Type B pancreatic cell (in vitro differentiated cells): ENCODE measurements at regions not wholly inside any gene's neighbourhood (a gene's known extent, or its start where the extent isn't known, plus 50 kb on each side); places are given as distances from the start of the nearest gene placed in this dataset.

ENCODE experiments used
- DNase-seq: peaks from one replicate; pipeline ENCODE4 v3.0.0; 2021; ENCODE audit warnings: mixed read lengths; ENCODE audit not compliant: unreplicated experiment; ENCODE audit errors: extremely low spot score
- H3K27ac Mint-ChIP-seq: 2 replicates; pipeline ENCODE4 v1.8.0; 2021; ENCODE audit warnings: mild to moderate bottlenecking, mixed read lengths
- H3K27me3 Mint-ChIP-seq: 2 replicates; pipeline ENCODE4 v1.8.0; 2021; ENCODE audit warnings: mixed read lengths
- H3K36me3 Mint-ChIP-seq: 2 replicates; pipeline ENCODE4 v1.8.0; 2021; ENCODE audit warnings: mixed read lengths
- H3K4me1 Mint-ChIP-seq: one replicate; pipeline ENCODE4 v1.8.0; 2021; ENCODE audit warnings: mixed read lengths; ENCODE audit not compliant: unreplicated experiment
- H3K4me3 Mint-ChIP-seq: 2 replicates; pipeline ENCODE4 v1.8.0; 2021; ENCODE audit warnings: mild to moderate bottlenecking, mixed read lengths
- H3K9me3 Mint-ChIP-seq: 2 replicates; pipeline ENCODE4 v1.8.0; 2021; ENCODE audit warnings: mixed read lengths
- TF ChIP-seq, protein P1 (sequence below): fragments of 200-600 bp; sonication (generic); conservative IDR thresholded peaks from 2 replicates; pipeline ENCODE4 v1.5.0; 2021; ENCODE audit warnings: antibody characterized with exemption, mild to moderate bottlenecking

DNA sequence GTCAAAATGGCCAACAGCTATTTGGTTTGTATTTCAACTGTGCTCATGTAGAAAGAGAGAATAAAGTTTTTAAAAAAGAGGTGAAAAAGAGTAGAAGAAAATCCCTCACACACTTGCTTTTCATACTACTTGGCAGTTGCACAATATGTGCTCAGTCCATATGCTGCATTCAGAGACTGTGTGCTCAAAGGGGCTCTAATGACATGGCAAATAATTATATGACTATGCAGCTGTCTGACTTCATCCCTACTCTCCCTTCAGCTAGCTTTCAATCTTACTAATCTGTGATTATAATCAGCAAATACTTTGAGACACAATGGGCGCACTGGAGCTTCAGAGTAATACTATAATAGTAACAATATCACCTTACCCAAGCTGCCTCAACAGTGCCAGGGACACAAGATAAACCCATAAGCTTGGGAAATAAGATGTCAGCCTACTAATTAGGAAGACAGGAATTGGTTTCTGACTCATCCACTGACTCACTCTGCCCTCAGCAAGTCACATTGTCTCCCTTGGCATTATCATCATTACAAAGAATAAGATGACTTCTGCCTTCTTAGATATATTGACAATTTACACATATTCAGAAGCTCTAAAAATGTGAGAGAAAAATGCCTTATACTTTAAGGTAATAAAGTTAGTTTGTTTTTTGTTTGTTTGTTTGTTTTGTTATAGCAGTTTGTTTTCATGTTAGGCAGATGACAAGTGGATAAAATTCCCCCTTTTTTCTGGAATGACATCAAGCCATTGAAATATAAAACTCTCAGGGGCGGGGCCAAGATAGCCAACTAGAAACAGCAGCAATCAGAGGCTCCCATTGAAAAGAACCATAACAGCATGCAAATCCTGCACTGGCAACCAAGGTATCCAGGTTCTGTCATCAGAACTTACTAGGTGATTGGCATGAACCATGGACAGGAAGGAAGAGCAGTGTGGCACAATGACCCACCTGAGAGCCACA is 311.6 kb downstream of the FAM133A start:
- no peaks in the 10 kb centered on the region for H3K9me3 Mint-ChIP-seq
- H3K36me3 Mint-ChIP-seq: no peaks in the 10 kb centered on the region

More for the DNA sequence above, 311.6 kb downstream of the FAM133A start:
- H3K4me3 Mint-ChIP-seq: no peak overlapping the region
- no peak for DNase-seq
- no peak overlapping the region for H3K27ac Mint-ChIP-seq
- TF ChIP-seq, protein P1, sequence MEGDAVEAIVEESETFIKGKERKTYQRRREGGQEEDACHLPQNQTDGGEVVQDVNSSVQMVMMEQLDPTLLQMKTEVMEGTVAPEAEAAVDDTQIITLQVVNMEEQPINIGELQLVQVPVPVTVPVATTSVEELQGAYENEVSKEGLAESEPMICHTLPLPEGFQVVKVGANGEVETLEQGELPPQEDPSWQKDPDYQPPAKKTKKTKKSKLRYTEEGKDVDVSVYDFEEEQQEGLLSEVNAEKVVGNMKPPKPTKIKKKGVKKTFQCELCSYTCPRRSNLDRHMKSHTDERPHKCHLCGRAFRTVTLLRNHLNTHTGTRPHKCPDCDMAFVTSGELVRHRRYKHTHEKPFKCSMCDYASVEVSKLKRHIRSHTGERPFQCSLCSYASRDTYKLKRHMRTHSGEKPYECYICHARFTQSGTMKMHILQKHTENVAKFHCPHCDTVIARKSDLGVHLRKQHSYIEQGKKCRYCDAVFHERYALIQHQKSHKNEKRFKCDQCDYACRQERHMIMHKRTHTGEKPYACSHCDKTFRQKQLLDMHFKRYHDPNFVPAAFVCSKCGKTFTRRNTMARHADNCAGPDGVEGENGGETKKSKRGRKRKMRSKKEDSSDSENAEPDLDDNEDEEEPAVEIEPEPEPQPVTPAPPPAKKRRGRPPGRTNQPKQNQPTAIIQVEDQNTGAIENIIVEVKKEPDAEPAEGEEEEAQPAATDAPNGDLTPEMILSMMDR: no peak
- H3K4me1 Mint-ChIP-seq: no peaks in the 10 kb centered on the region
- H3K27me3 Mint-ChIP-seq: no peaks in the 10 kb centered on the region
